ENCODE measurements at regions not wholly inside any gene's neighbourhood (a gene's known extent, or its start where the extent isn't known, plus 50 kb on each side); places are given as distances from the start of the nearest gene placed in this dataset.
A peak's percentile ranks its signal among the peaks of the same experiment; 100 is the strongest.

DNA sequence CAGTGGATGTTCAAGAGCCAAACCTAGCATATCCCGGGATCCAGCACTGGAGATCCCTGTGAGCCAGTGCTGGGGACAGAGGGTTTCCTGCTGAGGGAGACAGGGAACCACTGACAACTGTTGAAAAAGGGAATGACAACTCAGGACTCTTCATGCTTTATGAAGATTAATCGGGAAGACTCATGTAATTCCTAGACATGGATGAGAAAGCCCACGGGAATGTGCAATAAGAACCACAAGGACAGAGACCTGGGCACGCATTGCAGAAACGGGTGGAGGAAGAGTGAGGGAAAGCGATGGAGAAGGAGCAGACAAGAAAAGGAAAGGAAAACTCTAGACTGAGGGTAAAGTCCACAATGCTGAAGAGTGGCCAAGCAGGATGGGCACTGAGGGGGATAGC lies 296.0 kb downstream of the PCNX1 start:
- DNase-seq = no peak

DNA sequence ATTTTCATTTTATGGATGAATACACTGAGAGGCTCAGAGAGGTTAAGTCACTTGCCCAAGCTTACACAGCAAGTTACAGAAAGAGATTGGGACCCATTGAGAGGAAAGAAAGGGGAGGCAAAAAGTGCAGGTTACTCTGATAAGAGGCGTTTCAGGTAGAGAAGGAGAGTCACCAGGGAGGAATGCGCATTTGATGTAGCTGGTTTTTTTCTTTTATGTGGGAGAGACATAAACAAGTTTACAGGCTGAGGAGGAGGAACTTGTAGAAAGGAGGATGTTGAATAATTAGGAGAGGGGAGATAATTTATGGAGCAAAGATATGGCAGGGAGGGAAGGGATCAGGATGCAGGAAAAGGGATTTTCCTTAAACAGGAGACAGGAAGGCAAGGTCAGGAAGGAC lies 297.0 kb downstream of the PCNX1 start:
- no peak for DNase-seq

DNA sequence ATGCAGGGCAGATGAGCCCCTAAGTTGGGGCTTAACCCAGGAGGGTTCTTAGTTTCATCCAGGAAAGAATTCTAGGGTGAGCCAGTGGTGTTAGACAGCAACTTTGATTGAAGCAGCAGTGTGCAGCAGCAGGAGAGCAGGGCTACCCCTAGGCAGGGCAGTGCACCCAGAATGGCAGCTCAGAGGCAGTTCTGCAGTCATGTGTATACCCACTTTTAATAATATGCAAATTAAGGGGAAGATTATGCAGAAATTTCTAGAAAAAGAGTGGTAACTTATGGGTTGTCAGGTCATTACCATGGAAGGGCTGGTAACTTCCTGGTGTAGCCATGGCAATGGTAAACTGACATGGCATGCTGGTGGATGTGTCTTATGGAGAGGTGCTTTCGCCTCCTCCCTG lies 297.5 kb downstream of the PCNX1 start:
- no peak for DNase-seq

DNA sequence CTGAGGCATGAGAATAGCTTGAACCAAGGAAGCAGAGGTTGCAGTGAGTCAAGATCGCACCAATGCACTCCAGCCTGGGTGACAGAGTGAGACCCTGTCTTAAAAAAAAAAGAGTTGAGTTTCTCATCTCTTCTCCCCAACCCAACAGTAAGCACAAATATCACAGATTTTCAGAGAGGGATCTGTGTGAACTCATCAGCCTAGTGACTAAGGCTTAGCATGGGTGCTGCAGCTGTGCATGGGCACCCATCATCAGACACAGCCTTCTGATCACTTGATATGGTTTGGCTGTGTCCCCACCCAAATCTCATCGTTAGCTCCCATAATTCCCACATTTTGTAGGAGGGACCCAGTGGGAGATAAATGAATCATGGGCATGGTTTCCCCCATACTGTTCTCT lies 298.9 kb downstream of the PCNX1 start:
- no peak for DNase-seq

DNA sequence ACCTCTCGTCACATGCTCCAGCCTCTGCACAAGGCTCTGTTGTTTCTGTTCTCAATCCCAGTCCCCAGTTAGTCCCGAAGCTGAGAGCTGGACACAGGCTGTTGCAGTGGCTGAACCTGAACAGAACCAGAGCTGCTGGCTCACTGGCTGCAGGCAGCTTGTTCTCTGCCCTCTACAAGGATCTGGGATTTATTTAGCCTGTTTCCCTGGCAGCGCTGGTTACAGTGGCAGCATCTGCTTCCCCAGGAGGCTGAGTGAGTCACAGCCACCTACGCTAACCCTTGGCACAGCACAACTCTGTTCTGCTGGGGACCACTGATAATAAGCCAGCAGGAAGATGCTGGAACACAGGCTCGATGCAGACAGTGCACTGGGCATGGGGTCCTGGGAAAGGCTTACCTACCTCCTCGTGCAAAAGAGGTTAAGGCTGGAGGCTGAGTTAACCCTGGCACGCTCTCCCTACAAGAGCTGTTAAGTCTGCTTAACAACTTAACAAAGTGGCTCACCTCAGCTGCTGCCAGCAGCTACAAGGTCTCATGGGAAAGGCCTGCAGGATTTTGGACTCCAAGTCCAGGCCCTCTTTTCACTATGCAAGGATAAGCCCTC lies 299.6 kb downstream of the PCNX1 start:
- no peak for DNase-seq

DNA sequence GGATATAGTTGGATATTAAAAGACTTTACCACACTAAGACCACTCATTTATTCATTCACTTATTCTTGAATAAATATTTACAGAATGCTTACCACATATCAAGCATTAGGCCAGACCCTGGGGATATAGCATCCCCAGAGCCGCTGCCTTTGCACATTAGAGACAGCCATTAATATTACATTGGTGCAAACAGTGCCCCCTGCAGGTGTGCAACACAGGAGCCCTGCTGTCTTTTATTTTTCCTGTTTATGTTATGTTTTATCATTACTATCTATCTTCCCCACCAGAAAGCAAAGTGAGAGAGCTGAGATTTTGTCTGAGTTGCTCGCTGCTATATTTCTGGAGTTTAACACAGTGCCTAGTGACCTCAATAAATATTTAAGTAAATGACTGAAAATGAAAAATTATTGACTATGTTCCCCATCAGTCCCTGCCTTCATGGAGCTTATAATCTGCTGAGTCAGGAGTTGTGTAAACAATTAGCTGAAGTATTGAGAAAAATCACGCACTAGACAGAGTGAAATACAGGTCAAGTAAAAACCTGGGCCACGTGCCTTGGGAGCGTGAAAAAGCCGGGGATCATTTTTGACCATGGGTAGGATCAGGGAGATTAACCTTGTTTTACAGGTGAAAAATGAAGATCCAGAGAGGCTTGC lies 301.6 kb downstream of the PCNX1 start:
- DNase-seq = no peak

DNA sequence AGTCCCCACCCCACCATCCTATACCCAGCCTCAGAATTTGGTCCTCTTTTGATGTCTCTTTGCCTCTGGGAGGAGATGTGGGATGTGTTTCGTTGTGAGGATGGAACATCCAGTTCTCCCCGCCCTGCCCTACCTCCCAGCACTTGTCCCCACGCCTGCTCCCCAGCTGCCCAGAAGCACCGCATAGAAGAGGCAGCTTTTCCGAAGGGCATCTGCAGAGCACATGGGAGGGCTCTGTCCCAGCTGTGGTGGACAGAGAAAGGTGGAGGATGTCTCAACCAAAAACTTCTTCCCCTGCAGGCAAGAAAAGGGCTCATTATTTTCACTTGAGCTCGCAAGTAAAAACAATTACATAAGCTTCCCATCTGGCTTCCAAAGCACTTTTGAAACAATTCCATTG lies 302.6 kb downstream of the PCNX1 start:
- DNase-seq = no peak

DNA sequence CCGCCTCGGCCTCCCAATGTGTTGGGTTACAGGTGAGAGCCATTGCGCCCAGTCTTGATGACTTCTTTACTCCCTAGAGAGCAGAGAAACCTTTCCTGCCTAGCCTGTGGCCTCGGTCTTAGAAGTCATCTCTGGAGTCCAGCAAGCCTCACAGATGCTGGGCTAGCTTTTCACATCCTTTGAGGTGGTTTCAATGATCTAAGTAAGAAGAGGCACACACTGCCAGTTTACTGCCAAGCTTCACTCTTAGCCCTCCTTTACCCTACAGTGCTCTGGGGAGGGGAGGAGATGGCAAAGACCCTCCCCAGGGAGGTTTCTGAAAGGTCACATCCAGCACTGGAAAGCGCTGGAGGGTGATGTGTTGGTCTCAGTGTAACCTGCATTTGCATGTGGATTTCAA lies 304.8 kb downstream of the PCNX1 start:
- DNase-seq = no peak

DNA sequence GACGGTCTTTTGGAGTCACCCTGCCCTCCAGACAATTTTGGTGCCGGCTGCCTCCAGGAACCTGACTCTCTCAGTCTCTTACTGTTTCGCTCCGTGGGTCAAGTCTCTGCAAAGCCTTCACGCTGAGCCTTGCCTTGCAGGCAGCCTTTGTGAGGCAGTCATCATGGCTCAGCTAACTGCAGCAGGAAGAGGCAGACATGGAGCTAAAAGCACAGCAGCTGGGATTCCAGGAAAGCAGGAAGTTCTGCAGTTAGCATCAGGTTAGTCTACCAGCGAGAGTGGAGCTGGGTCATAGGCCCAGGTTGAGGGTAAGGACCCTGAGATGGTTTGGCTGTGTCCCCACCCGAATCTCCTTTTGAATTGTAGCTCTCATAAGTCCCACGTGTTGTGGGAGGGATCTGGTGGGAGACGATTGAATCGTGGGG lies 305.4 kb downstream of the PCNX1 start:
- DNase-seq = no peak

DNA sequence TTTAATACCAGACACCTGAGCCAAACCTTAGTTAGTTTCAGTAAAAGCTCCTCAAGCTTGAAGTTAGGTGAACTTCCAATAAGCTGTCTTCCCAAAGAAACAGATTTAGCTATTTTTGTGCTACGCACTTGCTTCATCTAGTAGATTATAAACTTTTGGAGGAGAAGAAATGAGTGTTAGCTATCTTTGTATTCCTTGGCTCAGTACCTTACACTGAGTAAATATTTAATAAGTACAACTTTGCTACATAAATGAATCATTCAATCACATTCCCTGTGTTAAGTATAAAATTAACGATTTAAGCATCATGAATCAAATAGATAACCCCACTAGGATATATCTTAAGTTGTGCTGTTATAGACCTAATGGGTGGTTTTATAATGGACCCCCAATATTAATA lies 307.0 kb downstream of the PCNX1 start:
- DNase-seq = no peak

DNA sequence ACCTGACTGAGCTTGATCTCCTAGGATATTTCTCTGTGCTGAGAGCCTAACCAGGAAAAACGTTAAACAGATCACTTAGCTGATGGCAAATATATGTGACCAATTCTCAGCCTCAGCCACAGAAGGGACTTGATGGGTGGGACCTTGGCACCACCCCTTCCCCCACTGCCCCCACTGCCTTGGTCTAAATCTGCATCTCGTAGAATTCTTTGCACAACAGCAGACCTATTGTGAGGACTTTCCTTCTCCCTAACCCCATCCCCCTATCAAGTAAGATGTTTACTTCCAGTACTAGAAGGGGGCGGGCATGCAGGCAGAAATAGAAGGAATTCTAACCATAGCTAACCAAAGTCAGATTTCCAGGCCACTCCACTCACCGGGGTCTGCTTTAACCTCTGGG lies 313.2 kb downstream of the PCNX1 start:
- no peak for DNase-seq

DNA sequence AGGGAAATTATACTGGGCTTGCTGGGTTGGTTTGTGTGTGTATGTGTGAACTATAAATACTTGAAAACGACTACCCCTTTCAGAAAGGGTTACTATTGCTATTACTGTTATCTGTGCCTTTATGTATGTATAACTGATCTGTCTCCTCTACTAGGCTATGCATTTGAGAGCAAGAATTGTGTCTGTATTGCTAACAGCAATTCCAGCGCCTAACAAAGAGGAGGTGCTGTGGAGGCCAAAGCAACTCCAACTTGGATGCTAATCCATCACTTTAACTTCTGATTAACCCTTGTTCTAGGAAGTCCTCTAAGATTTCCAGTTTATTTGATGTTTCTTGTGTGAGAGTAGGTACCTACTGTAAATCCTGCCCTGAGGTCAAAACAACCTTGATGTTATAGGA lies 313.9 kb downstream of the PCNX1 start:
- no peak for DNase-seq

DNA sequence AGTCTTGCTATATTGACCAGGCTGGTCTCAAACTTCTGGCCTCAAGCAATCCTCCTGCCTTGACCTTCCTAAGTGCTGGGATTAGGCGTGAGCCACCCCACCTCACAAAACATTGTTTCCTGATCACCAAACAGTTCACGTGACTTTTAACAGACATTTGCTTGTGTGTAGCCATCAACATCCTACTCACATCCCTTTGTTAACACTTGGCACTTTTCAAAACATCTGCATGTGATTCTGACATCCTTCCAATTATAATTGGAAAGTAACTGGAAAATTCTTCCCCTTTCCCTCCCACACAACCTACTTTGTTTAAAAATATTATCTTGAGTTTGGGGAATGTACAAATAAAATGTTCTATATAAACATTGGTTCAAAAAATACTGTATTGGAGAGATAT lies 317.9 kb downstream of the PCNX1 start:
- no peak for DNase-seq

DNA sequence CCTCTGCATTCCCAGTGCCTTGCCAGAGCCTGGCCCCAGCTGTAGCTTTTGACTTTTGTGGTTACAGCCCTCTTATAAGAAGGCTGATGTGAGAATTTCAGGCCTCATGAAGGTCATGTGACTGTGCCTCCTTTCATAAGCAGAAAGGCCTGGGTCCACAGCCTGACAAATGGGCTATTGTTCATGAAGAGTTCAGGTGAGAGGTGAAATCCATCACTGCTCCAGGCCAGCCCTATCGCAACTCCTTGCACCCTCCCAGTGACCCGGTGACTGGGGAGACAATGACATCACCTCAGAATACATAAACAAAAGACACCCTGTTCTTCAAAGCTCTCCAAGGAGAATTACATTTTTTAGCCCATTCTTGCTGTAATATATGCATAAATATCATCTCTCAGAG lies 321.5 kb downstream of the PCNX1 start:
- no peak for DNase-seq

DNA sequence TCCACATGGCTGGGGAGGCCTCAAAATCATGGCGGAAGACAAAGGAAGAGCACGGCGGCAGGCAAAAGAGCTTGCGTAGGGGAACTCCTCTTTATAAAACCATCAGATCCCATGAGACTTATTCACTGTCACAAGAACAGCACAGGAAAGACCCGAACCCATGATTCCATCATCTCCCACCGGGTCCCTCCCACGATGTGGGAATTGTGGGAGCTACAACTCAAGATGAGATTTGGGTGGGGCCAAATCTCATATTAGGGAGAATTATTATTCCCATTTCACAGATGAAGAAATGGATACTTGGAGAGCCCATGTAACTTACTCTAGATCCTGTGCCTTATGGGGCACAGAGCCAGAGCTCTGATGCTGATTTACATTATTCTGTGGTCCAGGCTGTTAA lies 322.6 kb downstream of the PCNX1 start:
- DNase-seq = no peak

DNA sequence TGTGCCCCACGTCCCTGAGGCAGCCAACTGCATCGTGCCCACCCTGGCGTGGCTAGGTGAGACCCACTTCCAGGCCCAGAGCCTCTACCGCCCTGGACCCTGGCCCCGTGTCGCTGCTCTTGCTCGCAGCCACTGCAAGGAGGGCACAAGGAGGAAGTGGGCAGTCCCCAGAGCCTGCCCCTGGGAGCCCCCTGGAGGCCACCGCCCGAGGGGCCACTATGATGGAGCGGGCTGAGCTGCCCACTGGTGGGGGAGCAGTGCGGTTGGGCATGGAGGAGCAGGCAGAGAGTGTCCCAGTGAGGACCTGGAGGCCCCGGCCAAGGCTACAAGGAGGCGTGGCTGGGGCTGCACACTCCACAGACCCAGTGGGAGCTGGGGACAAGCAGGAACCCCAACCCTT lies 323.6 kb downstream of the PCNX1 start:
- DNase-seq = no peak

DNA sequence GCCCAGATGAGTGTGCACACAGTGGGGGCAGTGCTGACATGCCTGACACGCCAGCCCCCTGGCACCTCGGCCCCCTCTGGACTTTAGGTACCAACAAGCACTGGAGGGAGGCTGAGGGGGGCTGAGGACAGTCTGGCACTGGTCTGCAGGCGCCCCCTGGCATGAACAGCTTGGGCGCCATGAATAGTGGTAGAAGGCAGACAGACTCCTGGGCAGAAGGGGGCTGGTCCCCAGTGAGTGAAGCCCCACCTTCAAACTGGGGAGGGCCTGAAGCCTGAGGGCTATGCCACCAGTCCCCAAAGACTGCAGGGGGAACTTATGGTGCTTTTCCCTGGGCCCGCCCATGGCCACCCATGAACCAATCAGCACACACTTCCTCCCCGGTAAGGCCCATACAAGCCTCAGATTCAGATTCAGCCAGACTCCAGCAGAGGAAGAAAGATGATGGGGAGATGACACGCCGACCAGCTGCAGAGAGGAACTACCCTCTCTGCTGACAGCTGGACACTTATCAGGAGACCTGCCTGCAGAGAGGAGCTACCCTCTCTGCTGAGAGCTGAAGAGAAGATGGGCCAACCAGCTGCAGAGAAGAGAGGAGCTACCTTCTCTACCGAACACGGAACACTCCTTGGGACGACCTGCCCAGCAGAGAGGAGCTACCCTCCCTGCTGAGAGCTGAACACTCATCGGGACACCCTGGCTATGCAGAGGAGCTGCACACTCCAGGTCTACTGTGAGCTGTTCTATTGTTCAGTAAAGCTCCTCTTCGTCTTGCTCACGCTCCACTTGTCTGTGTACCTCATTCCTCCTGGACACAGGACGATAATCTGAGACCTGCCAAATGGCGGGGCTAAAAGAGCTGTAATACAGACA lies 324.5 kb downstream of the PCNX1 start:
- no peak for DNase-seq

DNA sequence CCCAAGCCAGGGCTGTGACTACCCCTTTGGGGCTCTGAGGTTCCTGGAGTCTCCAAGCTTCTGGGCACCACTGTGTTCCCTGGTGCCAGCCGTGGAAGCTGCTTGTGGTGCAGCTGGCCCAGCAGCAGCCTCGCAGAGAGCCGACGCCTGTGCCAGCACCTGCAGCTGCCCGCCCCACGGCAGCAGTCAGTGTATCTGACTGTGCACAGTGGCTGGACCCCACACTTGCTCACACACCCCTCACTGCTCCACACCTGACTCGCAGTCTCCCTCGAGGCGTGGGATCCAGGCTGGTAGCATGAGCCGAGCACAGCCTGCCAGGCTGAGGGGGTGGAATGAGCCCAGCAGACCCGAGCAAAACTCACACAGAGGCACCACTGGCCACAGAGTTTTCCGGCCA lies 325.2 kb downstream of the PCNX1 start:
- DNase-seq = no peak

DNA sequence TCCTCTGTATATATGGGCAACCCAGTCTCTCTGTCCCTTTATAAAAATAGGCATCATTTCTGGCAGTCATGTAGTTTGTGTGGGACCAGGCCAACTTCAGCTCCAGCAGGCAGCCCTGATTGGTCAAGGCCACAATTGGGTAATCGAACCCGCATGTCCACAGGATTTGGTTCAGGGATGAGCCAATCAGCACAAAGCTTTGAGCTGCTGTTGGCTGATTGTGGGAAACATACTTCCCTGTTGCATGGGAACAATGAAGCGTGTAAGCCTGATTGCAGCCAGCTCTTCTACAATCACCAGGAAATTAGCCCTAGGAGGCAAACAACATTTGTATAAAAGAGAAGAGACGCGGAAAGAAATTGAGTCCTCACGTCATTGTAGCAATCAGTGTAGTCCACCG lies 328.6 kb downstream of the PCNX1 start:
- peak; percentile 41 for DNase-seq

DNA sequence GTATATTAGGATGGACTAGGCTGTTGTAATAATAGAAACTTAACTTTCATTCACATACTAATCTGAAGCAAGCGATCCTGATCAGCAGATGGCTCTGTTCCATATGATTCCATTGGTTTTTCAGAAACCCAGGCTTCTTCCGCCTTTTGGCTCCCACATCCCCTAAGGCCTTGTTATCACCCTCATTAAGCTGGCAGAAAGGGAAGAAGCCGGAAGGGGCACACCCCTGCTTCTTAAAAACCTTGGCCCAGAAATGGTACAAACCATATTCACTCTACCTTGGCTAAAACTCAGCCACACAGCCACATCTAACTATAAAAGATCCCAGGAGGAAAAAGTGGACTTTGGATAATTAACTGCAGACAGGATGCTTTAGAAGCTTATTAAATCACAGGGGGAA lies 329.2 kb downstream of the PCNX1 start:
- DNase-seq = no peak

DNA sequence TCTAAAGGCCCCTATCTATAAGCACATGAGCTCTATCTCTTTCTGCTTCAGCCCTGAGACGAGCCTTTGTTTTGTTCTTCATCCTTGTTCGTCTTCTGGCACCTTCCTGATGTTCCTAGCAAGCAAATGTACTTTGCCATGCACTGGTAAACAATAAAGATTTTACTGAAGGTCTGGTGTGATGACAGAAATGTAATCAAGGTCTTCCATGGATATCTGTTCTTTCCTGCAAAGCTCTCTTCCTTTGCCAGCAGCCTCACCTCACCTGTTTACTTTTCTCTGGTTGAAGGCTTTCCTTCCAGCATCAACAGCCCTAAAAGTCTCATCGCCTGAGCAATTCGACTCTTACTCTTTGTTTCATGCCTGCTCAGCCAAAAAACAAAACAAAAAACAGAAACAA lies 330.3 kb downstream of the PCNX1 start:
- DNase-seq = peak; percentile 4

DNA sequence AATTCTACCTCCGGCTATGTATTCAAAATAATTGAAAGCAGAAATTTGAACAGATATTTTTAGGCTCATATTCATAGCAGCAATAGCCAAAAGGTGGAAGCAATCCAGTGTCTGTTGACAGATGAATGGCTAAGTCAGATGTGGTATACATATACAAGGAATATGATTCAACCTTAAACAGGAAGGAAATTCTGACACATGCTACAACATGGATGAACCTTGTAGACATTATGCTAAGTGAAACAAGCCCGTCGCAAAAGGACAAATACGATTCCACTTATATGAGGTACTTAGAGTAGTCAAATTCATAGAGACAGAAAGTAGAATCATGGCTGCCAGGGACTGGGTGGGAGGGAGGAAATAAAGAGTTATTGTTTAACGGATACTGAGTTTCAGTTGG lies 331.6 kb downstream of the PCNX1 start:
- no peak for DNase-seq

DNA sequence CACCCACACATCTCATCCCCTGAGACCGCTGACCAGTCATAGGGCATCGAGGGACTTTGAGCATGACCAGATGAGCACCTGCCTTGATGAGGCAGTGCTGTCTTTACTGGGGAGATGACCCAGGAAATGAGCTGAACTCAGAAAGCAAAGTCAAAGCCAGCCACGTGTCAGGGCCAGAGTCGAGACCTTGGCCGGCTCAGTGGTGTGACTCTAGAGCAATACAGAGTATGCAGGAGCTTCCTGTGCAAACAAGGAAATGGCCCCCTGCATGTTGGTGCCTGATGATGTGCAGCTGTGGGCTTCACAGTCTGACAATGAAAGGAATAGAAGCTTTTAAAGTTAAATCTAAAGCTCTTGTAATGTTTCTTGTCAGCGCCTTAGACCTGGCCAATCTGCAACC lies 332.9 kb downstream of the PCNX1 start:
- DNase-seq = no peak

DNA sequence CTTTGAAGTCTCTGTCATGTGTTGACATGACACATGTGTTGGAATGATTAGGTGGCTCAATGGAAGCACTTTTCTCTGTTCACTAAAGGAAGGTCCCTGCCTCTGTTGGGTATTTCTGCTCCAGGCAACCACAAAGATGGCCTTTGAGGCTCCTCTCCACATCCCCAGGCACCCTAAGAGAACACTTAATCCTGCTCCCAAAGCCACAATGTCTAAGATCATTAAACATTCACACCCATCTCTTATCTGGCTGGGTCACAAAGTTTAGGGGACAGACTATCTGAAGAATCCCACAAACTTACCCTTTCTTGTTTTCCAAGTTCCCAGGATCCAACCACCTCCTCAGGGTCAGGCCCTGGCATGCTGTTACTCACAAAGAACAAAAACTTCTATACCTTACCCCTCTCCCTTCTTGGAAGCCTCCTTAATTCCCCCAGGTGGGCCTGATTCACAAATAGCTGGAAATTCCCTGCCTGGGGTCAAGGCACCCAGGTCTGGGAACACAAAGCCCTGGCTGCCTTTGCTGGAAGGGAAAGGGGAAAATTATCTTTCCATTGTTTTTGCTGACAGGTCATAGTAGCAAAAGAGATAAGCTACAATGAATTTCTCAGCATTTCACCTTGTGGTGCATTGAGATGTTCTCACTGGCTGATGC lies 333.7 kb downstream of the PCNX1 start:
- no peak for DNase-seq
